ENCODE measurements at regions not wholly inside any gene's neighbourhood (a gene's known extent, or its start where the extent isn't known, plus 50 kb on each side); places are given as distances from the start of the nearest gene placed in this dataset.
"Not testable (repeated sequence)": the region's sequence is repeated elsewhere in the genome, so short reads cannot be mapped to it uniquely, and the experiment has no call there.

GRCh38 chr12:92405801-92406251 is 260.2 kb upstream of the BTG1 start:
- not testable (repeated sequence) for TF ChIP-seq CTCF (IDR thresholded peaks at IDR 0.05); POLR2AphosphoS5 (IDR thresholded peaks at IDR 0.05; ENCODE audit: low read depth, low read length); TCF7L2 (IDR thresholded peaks at IDR 0.05; ENCODE audit: low read depth, low read length); REST (IDR thresholded peaks at IDR 0.05; ENCODE audit: insufficient read depth in 1 of 2, low read depth in 2 of 2, low read length in 1 of 2); SIN3A (IDR thresholded peaks at IDR 0.05; ENCODE audit: borderline replicate concordance, insufficient read depth, low read depth, low read length)
